Dermis microvascular lymphatic vessel endothelial cell (primary cell): ENCODE measurements at regions not wholly inside any gene's neighbourhood (a gene's known extent, or its start where the extent isn't known, plus 50 kb on each side); places are given as distances from the start of the nearest gene placed in this dataset.
A peak's percentile ranks its signal among the peaks of the same experiment; 100 is the strongest.

Experiments used
- DNase-seq, 2 donors: peaks; one replicate each; pipeline versions ENCODE4 v3.0.0 to v3.0.0-alpha.2; 2010; ENCODE audit warnings: low read depth in 2 of 2

DNA sequence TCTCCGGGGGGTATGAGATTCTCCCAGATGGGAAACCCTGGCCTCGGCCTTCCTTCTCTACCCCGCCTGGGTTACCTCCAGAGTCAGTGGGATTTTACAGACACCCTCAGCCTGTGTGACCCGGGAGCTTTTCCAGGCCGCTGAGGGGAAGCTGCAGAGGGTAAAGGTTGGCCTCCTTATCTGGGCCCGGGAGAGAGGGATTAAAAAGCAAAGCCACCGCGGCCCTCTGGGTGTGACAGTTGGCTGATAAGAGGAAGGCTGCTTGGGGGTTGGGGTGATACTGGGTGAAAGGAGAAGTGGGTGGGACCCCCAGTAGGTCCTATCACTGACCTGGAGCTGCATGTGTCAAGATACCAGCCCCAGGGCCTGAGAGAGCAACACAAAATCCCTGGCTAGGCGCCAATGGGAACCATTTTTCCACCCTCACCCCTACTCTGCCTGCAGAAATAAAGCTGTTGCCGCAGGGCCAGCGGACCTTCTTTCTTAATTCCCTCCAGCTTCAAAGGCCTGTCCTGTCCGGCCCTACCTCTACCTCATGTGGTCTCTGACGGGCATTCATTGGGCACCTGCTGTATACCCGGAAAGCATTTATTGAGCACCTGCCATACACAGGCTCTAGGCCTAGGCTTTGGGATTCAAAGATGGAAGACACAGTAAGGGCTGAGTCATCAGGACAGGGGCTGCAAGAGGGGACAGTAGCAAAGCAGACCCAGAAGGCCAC is 77.6 kb upstream of the GSE1 start:
- no peak for DNase-seq

DNA sequence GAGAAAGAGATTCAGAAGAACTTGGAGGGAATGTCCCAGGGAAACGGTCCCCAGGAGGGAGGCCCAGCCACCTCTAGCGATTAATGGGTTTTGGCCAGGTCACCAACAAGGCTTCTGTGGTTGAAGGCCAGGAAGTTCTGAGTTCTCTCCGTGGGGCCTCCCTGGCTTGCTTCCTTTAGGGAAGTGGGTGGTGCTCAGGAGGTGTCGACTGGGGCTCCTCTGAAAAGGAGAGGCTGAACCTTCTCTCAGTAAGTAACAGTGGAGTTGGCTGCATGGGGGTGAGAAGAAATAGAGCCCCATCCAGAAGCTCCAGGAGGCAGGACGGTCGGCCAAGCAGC is 77.1 kb upstream of the GSE1 start:
- peak in 1 of 2 donors; percentile 18 for DNase-seq

GRCh38 chr16:85536411-85537330 is 76.5 kb upstream of the GSE1 start:
- no peak for DNase-seq

DNA sequence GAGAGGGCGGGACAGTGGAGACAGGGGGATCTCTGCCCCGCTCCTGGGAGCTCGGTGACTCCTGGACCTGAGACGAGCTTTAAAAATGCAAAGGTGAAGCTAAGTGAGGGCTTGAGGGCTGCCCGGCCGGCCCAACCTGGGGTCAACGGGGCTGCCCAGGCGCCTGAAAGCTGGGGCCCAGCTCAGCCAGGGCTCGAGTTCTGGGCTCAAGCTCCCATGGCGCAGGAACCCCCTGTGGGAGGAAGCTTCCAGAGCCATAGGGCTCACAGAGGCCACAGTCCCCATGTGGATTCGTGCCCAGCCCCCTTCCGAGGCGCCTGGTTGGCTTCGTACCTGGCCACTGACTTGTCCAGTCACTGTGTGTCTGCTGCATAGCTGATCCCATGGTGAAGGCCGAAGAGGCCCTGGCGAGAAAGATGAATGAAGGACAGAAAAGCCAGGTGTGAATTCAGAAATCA is 75.8 kb upstream of the GSE1 start:
- DNase-seq = no peak

- DNase-seq = no peak
Observed at GRCh38 chr16:85537795-85538401, 75.2 kb upstream of the GSE1 start.

GRCh38 chr16:85539084-85539483 is 74.0 kb upstream of the GSE1 start:
- DNase-seq = no peak

DNA sequence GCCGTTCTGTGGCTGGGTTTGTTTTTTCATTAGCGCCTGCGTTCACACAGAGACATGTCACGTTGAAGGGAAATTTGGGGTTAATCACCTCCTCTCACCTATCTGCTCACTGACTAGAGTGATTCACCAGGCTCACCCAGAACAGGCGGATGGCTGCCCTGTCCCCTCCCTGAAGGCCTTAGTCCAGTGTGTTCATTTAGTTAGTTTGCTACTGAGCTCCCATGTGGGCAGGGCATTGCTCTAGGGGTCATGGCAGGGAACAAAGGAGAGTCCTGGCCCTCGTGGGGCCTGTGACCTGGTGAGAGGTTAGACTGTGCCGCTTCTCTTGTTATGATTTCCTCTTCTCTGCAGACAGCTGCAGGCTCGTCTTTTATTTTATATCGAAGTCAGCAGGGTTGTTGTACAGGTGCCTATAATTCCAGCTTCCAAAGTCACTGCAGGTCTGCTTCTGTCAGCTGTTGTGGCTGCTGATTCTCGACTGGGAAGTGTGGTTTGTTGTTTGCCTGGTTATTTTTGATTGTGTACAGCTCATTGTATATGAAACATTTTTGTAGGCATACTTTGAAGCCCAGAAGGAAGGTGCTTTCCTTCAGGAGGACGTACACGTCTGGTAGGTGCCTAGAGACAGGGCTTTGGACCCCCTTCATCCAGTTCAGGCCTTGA is 73.4 kb upstream of the GSE1 start:
- no peak for DNase-seq

- no peak for DNase-seq
Observed at GRCh38 chr16:85541181-85541580, 71.9 kb upstream of the GSE1 start.

DNA sequence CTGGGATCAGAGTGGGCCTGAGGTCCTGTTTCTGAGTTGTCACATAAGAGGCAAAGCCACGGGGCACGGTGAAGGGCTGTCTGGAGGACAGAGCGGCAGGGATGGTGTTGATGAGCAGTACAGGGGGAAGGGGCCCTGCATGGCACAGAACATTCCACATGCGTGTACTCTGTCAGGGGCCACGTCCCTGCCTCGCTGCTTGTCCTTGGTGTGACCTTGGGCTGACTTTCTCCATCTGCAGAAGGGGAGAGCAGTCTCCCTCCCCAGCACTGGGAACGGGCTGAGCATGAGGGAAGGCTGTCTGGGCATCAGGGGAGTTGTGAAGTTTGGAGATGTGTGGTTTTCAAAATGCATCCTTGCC is 71.5 kb upstream of the GSE1 start:
- DNase-seq = no peak

- DNase-seq = no peak
Observed at GRCh38 chr16:85541980-85542900, 70.9 kb upstream of the GSE1 start.

GRCh38 chr16:85543536-85543935 is 69.6 kb upstream of the GSE1 start:
- DNase-seq = no peak

DNA sequence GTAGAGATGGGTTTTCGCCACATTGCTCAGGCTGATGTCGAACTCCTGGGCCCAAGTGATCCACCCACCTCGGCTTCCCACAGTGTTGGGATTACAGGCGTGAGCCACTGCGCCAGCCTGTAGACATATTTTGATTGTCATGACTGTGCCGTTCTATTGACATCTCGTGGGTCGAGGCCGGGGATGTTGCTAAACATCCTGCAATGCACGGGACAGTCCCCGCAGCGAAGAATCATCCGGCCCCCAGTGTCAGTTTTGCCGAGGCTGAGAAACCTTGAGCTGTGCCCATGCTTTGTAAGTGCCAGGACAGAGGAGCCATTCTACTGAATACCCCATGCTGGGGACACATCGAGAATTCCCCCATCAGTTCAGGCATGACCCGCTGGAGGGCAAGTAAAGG is 69.1 kb upstream of the GSE1 start:
- DNase-seq = no peak

GRCh38 chr16:85544668-85545067 is 68.5 kb upstream of the GSE1 start:
- DNase-seq = no peak

GRCh38 chr16:85545227-85545818 is 67.8 kb upstream of the GSE1 start:
- DNase-seq = no peak

GRCh38 chr16:85546585-85547447 is 66.3 kb upstream of the GSE1 start:
- peak; percentile 45 to 54 for DNase-seq

DNA sequence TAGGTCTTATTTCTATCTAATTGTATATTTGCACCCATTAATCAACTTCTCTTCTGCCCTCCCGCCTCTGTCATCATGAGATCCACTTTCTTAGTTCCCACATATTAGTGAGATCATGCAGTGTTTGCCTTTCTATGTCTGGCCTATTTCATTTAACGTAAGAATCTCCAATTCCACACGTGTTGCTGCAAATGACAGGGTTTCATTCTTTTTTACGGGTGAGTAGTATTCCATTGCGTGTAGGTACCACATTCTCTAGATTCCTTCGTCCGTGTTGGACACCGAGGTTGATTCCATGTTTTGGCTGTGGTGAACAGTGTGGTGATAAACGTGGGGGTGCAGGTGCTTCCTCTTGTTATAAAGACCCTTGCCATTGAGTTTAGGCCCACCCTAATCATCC is 64.7 kb upstream of the GSE1 start:
- no peak for DNase-seq

- no peak for DNase-seq
Observed at GRCh38 chr16:85549766-85550421, 63.2 kb upstream of the GSE1 start.

DNA sequence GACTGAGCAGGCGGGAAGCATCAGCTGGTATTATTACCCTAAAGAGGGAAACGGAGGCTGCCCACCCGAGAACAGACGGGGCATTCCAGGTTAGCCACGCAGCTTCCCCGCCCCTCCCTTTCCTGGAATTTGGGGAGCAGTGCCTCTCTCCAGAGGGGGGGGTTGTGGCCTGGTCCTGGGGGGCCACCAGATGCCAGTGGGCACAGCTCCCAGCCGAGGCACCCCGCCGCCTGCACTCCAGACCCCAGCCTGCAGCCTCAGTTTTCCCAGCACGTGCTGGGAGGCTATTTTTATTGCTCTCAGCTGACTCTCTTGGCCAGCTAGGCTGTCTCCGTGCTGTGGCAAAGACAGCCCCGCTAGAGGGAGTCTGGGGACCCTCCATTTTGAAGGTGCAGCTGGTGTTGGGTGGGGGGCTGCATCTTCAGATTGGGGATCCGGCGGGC is 62.7 kb upstream of the GSE1 start:
- no peak for DNase-seq
